Activated B cell treated with CpG ODN at 0.5 μM for 24 hours (primary cell): ENCODE measurements at regions not wholly inside any gene's neighbourhood (a gene's known extent, or its start where the extent isn't known, plus 50 kb on each side); places are given as distances from the start of the nearest gene placed in this dataset.

ENCODE experiments used
- ATAC-seq: fragments of 200-7000 bp; cut with Tn5 transposase; one replicate; pipeline ENCODE4 v1.10.0; 2021; ENCODE audit warnings: low read depth, mild to moderate bottlenecking, moderate library complexity
- CTCF ChIA-PET: fragments of 350-600 bp; sonication (Branson Sonifier 250); formaldehyde crosslinking; loops from one replicate; lab custom pipeline; 2021; ENCODE audit warnings: antibody characterized with exemption; lab: Charles Lee
- POLR2A ChIA-PET: fragments of 350-600 bp; sonication (Branson Sonifier 250); formaldehyde crosslinking; loops from one replicate; lab custom pipeline; 2021; ENCODE audit warnings: antibody characterized with exemption; lab: Charles Lee
- DNase-seq: peaks from one replicate; pipeline ENCODE4 v3.0.0; 2022
- H3K27ac Mint-ChIP-seq: one replicate; pipeline ENCODE4 v1.8.0; 2020; ENCODE audit warnings: mixed read lengths
- H3K27me3 Mint-ChIP-seq: one replicate; pipeline ENCODE4 v1.8.0; 2021; ENCODE audit warnings: mixed read lengths
- H3K36me3 Mint-ChIP-seq: one replicate; pipeline ENCODE4 v1.8.0; 2021; ENCODE audit warnings: low read depth, mixed read lengths
- H3K4me1 Mint-ChIP-seq: one replicate; pipeline ENCODE4 v1.8.0; 2021; ENCODE audit warnings: mixed read lengths
- H3K4me3 Mint-ChIP-seq: one replicate; pipeline ENCODE4 v1.8.0; 2020; ENCODE audit warnings: mild to moderate bottlenecking, mixed read lengths
- H3K9me3 Mint-ChIP-seq: one replicate; pipeline ENCODE4 v1.8.0; 2020; ENCODE audit warnings: mixed read lengths
- intact Hi-C: fragments of 100-400 bp; cut with micrococcal nuclease; formaldehyde crosslinking; loops from one replicate; pipeline ENCODE4 v1.15.1; 2024
- TF ChIP-seq, protein P1 (sequence below): fragments of 200-600 bp; IDR thresholded peaks from one replicate; pipeline ENCODE4 v1.8.0; 2022; ENCODE audit warnings: antibody characterized with exemption, mild to moderate bottlenecking

DNA sequence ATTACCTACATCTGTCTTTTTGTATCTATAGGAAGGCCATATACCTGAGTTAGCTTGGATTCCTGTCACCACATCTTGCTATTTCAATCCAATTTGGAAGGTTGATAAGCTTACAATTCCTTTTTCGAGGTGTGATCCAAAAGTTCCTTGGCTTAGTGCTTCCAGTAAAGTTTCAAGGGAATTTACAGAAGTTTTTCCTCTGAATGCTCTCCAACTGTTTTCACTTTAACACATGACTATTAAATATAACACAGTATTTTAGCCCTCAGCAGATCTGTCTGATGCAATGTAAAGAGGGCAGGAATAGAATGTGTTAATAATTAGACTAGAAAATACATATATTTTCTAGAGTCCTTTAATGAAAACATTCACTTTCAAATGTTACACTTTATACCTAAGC lies 171.4 kb downstream of the DKK1 start:
- no peak for DNase-seq
- H3K9me3 Mint-ChIP-seq: no peaks in the 10 kb centered on the region
- H3K36me3 Mint-ChIP-seq: no peaks in the 10 kb centered on the region
- no peak for ATAC-seq
- TF ChIP-seq, protein P1, sequence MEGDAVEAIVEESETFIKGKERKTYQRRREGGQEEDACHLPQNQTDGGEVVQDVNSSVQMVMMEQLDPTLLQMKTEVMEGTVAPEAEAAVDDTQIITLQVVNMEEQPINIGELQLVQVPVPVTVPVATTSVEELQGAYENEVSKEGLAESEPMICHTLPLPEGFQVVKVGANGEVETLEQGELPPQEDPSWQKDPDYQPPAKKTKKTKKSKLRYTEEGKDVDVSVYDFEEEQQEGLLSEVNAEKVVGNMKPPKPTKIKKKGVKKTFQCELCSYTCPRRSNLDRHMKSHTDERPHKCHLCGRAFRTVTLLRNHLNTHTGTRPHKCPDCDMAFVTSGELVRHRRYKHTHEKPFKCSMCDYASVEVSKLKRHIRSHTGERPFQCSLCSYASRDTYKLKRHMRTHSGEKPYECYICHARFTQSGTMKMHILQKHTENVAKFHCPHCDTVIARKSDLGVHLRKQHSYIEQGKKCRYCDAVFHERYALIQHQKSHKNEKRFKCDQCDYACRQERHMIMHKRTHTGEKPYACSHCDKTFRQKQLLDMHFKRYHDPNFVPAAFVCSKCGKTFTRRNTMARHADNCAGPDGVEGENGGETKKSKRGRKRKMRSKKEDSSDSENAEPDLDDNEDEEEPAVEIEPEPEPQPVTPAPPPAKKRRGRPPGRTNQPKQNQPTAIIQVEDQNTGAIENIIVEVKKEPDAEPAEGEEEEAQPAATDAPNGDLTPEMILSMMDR: no peak
- no peaks in the 10 kb centered on the region for H3K27me3 Mint-ChIP-seq
- no peak overlapping the region for H3K4me3 Mint-ChIP-seq
- intact Hi-C loops: no loop called here
- POLR2A ChIA-PET: no interaction called here
- CTCF ChIA-PET: interaction anchor here (3.9 kb wide), 1 partner anchor 178 kb away, joined by 33 read pairs; no protein-coding TSS in a partner anchor
- H3K4me1 Mint-ChIP-seq: peaks cover 6% of the 10 kb centered on the region
- no peak overlapping the region for H3K27ac Mint-ChIP-seq

DNA sequence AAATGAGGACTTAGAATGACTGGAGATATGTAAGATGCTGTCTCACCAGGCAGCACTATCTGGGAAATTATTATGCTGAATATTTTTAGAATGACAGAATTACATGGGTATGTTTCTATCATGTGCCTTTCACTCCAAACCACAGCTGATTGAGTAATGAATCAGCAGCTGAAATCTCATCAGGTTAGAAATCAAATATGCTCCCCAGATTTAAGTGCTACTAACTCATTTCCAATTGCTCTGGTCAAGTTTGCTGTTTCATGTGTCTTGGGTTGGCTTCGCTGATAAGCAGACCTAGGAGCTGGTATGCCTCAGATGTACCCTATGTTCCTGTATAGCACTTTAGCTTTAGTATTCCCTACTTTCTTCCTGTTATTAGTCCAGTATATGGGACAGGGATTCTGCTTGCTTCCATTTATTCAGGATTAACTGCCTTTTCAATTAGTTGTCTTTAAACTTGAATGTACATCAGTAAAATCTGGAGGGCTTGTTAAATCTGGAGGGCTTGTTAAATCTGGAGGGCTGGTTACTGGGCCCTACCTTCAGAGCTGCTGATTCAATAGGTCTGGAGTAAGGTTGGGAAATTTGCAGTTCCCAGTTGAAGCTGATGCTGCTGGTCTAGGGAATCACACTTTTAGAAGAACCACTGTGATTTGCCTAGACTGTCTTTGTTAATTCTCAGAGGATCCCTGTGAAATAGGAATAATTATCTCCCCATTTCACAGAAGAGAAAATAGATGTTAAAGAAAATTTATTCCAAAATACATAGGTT lies 172.9 kb downstream of the DKK1 start:
- intact Hi-C loops: no loop called here
- ChIA-PET CTCF (interaction anchor here (0.5 to 3.9 kb wide), 3 partner anchors 111 to 179 kb away, joined by 3 to 33 read pairs (median 3); partner anchors contain the start of gene DKK1), POLR2A (no interaction called here)
- no peak overlapping the region for H3K4me3 Mint-ChIP-seq
- no peaks in the 10 kb centered on the region for H3K36me3 Mint-ChIP-seq
- TF ChIP-seq, protein P1: no peak
- no peak for ATAC-seq
- H3K9me3 Mint-ChIP-seq: no peaks in the 10 kb centered on the region
- no peak for DNase-seq
- H3K27ac Mint-ChIP-seq: no peak overlapping the region
- peaks cover 6% of the 10 kb centered on the region for H3K4me1 Mint-ChIP-seq
- no peaks in the 10 kb centered on the region for H3K27me3 Mint-ChIP-seq

GRCh38 chr10:52488606-52489485 lies 174.8 kb downstream of the DKK1 start:
- ChIA-PET CTCF (interaction anchor here (0.8 to 3.9 kb wide), 3 partner anchors 176 to 181 kb away, joined by 3 to 33 read pairs (median 8); no protein-coding TSS in a partner anchor), POLR2A (no interaction called here)
- ATAC-seq: no peak
- Mint-ChIP-seq H3K27me3 (no peaks in the 10 kb centered on the region), H3K27ac (no peak overlapping the region), H3K9me3 (no peaks in the 10 kb centered on the region), H3K4me1 (peaks cover 1% of the 10 kb centered on the region), H3K4me3 (no peak overlapping the region), H3K36me3 (no peaks in the 10 kb centered on the region)
- intact Hi-C loops: loop anchor here (1.0 kb wide), 2 partner anchors 181 to 1488 kb away; no protein-coding TSS in a partner anchor
- TF ChIP-seq, protein P1: no peak
- no peak for DNase-seq

GRCh38 chr10:52491246-52491995 lies 177.3 kb downstream of the DKK1 start:
- intact Hi-C loops: no loop called here
- Mint-ChIP-seq H3K27ac (no peak overlapping the region), H3K4me1 (no peaks in the 10 kb centered on the region), H3K4me3 (no peak overlapping the region), H3K9me3 (no peaks in the 10 kb centered on the region), H3K27me3 (no peaks in the 10 kb centered on the region), H3K36me3 (no peaks in the 10 kb centered on the region)
- CTCF ChIA-PET: interaction anchor here (1.4 kb wide), 1 partner anchor 183 kb away, joined by 6 read pairs; no protein-coding TSS in a partner anchor
- TF ChIP-seq, protein P1: no peak
- ATAC-seq: no peak
- POLR2A ChIA-PET: no interaction called here
- no peak for DNase-seq
